BJ (cell line): ENCODE measurements at regions not wholly inside any gene's neighbourhood (a gene's known extent, or its start where the extent isn't known, plus 50 kb on each side); places are given as distances from the start of the nearest gene placed in this dataset.

Source experiments
- CTCF ChIA-PET: fragments of 350-600 bp; formaldehyde crosslinking; extraction: SDS; loops from one replicate; lab custom pipeline; 2021; ENCODE audit warnings: antibody characterized with exemption, inconsistent platforms; lab: Yijun Ruan, JAX
- POLR2A ChIA-PET: fragments of 300-600 bp; sonication (Branson Sonifier 250); formaldehyde crosslinking; extraction: SDS; loops from one replicate; lab custom pipeline; 2021; ENCODE audit warnings: antibody characterized with exemption; lab: Charles Lee
- DNase-seq: peaks from one replicate; pipeline ENCODE4 v3.0.0-alpha.2; 2011; ENCODE audit warnings: low read depth
- H3K27me3 ChIP-seq: 2 replicates; pipeline ENCODE4 v1.6.0; 2011; ENCODE audit warnings: low read length; ENCODE audit not compliant: control insufficient read depth, insufficient read depth
- H3K36me3 ChIP-seq: 2 replicates; pipeline ENCODE4 v1.5.1; 2011; ENCODE audit warnings: low read length; ENCODE audit not compliant: control insufficient read depth, insufficient read depth
- H3K4me3 ChIP-seq: 2 replicates; pipeline ENCODE4 v1.5.1; 2011; ENCODE audit warnings: low read depth, mild to moderate bottlenecking, control low read depth, low read length
- TF ChIP-seq, protein P1 (sequence below): IDR thresholded peaks from 2 replicates; pipeline ENCODE4 v1.5.1; 2011; ENCODE audit warnings: low read depth, mild to moderate bottlenecking, control low read depth, inconsistent platforms, low read length, moderate library complexity; ENCODE audit not compliant: insufficient read depth

DNA sequence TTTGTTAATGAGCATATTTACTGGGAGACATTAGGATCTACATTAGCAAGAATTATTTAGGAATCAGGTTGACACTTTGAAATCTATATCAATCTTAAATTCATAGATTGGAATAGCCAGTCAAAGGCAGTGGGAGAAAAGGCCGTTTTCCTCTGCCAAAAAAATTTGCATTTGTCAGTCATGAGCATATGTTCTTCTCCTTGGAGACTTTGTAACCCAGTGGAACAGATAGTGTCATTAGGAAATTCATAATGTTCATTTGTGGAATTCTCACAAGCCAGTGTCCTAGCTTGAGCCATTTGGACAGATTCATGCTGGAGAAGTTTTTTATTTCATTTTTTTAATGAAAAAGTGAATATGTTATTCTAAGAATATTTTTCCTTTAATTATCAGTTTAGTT is 260.1 kb downstream of the OXSM start:
- no peak overlapping the region for H3K4me3 ChIP-seq
- no peaks in the 10 kb centered on the region for H3K27me3 ChIP-seq
- H3K36me3 ChIP-seq: no peaks in the 10 kb centered on the region
- CTCF ChIA-PET: no interaction called here
- no peak for DNase-seq
- POLR2A ChIA-PET: no interaction called here
- TF ChIP-seq, protein P1, sequence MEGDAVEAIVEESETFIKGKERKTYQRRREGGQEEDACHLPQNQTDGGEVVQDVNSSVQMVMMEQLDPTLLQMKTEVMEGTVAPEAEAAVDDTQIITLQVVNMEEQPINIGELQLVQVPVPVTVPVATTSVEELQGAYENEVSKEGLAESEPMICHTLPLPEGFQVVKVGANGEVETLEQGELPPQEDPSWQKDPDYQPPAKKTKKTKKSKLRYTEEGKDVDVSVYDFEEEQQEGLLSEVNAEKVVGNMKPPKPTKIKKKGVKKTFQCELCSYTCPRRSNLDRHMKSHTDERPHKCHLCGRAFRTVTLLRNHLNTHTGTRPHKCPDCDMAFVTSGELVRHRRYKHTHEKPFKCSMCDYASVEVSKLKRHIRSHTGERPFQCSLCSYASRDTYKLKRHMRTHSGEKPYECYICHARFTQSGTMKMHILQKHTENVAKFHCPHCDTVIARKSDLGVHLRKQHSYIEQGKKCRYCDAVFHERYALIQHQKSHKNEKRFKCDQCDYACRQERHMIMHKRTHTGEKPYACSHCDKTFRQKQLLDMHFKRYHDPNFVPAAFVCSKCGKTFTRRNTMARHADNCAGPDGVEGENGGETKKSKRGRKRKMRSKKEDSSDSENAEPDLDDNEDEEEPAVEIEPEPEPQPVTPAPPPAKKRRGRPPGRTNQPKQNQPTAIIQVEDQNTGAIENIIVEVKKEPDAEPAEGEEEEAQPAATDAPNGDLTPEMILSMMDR: no peak

DNA sequence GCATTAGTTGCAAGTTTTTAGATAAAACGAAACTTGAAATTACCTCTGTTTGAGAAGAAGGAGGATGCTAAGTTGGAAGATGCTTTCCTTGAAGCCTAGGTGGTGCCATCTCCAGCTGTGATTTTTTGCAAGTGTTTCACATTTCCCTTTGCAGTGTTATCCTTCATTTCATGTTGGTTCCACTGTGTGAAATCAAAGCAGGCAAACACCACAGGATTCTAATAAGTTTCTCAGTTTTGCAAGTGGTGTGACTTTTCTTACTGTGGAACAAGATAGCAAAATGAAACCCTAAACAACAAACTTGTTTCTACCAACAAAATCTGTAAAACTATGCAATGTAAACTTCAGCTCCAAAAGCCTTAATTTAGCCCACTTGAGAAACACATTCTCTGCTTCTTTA is 260.9 kb downstream of the OXSM start:
- Histone ChIP-seq H3K27me3 (no peaks in the 10 kb centered on the region), H3K4me3 (no peak overlapping the region), H3K36me3 (no peaks in the 10 kb centered on the region)
- DNase-seq: no peak
- ChIA-PET POLR2A (no interaction called here), CTCF (no interaction called here)
- TF ChIP-seq, protein P1: no peak

DNA sequence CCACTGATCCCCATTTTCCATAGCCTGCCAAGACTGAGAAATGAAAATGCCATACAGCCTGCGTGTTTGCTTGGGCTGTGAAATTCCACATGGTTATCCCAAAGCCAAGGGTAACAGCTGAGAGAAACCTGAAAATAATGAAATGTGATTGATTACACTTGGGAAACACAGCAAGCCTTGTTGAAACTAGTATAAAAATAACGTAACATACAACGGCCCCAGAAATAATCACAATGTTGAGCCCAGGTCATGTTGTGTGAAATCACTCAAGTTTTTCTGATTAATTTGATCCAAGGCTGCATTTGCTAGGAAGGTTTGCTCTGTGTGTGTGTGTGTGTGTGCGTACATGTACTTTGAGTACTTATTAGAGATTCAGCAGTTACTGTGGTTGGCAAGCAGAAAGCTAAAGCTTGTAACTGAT is 269.0 kb downstream of the OXSM start:
- Histone ChIP-seq H3K4me3 (no peak overlapping the region), H3K27me3 (no peaks in the 10 kb centered on the region), H3K36me3 (no peaks in the 10 kb centered on the region)
- CTCF ChIA-PET: interaction anchor here (1.2 kb wide), 1 partner anchor 17 kb away, joined by 3 read pairs; no protein-coding TSS in a partner anchor
- DNase-seq: no peak
- TF ChIP-seq, protein P1: no peak
- POLR2A ChIA-PET: no interaction called here

DNA sequence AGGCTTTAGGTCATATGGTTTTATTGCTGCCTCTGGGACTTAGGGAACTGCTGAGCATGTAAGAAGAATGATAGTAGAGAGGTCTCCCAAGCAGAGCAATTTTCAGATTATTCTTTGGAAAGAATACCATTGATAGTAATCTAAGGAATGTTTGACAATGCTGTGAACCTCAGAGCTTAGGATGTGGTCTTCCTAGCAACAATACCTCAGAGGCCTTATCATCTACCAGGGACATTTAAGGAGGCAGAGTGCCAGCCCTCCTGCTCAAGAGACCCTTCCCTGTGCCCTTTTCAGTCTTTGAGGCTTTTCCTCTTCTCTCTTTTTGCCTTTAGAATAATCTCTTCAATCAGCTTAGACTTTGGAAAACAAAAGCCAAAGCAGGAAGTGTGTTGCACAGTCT is 272.1 kb downstream of the OXSM start:
- no peak for DNase-seq
- no peaks in the 10 kb centered on the region for H3K27me3 ChIP-seq
- POLR2A ChIA-PET: no interaction called here
- TF ChIP-seq, protein P1: no peak
- H3K4me3 ChIP-seq: no peak overlapping the region
- H3K36me3 ChIP-seq: no peaks in the 10 kb centered on the region
- CTCF ChIA-PET: no interaction called here

DNA sequence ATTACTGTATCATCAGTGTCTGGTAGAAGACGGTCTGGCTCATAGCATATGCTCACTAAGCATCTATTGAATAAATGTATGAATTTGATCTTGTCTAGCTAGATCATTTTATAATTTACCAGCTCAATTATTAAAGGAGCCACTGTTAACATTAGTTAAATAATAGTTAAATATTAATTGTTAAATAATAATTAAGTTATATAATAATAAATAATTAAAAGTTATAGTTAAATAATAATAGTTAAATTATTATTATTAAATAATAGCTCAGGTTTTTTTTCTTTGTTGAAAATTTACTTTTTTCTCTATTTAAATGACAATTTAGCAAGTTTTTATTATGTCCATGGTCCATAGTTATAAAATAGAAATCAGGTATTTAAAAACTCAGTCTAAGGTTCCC is 274.4 kb downstream of the OXSM start:
- TF ChIP-seq, protein P1: no peak
- Histone ChIP-seq H3K4me3 (no peak overlapping the region), H3K27me3 (no peaks in the 10 kb centered on the region), H3K36me3 (no peaks in the 10 kb centered on the region)
- CTCF ChIA-PET: no interaction called here
- POLR2A ChIA-PET: no interaction called here
- DNase-seq: no peak
